Nephron progenitor cell (in vitro differentiated cells): ENCODE measurements at regions not wholly inside any gene's neighbourhood (a gene's known extent, or its start where the extent isn't known, plus 50 kb on each side); places are given as distances from the start of the nearest gene placed in this dataset.

Source experiments
- DNase-seq: peaks from one replicate; pipeline ENCODE4 v3.0.0; 2021
- H3K27ac Mint-ChIP-seq: 2 replicates; pipeline ENCODE4 v1.8.0; 2021; ENCODE audit warnings: mild to moderate bottlenecking, moderate library complexity, mixed read lengths
- H3K27me3 Mint-ChIP-seq: 2 replicates; pipeline ENCODE4 v1.8.0; 2021; ENCODE audit warnings: mild to moderate bottlenecking, low read depth, mixed read lengths; ENCODE audit not compliant: poor library complexity
- H3K36me3 Mint-ChIP-seq: 2 replicates; pipeline ENCODE4 v1.8.0; 2021; ENCODE audit warnings: low read depth, mixed read lengths
- H3K4me1 Mint-ChIP-seq: 2 replicates; pipeline ENCODE4 v1.8.0; 2021; ENCODE audit warnings: mixed read lengths
- H3K4me3 Mint-ChIP-seq: 2 replicates; pipeline ENCODE4 v1.8.0; 2021; ENCODE audit warnings: mild to moderate bottlenecking, moderate library complexity, mixed read lengths
- H3K9me3 Mint-ChIP-seq: 2 replicates; pipeline ENCODE4 v1.8.0; 2021; ENCODE audit warnings: mild to moderate bottlenecking, moderate library complexity, mixed read lengths
- TF ChIP-seq, protein P1 (sequence below): fragments of 200-600 bp; sonication (generic); IDR thresholded peaks from 2 replicates; pipeline ENCODE4 v1.5.0; 2021; ENCODE audit warnings: antibody characterized with exemption

- peaks cover 50% of the 10 kb centered on the region for H3K4me1 Mint-ChIP-seq
- TF ChIP-seq, protein P1, sequence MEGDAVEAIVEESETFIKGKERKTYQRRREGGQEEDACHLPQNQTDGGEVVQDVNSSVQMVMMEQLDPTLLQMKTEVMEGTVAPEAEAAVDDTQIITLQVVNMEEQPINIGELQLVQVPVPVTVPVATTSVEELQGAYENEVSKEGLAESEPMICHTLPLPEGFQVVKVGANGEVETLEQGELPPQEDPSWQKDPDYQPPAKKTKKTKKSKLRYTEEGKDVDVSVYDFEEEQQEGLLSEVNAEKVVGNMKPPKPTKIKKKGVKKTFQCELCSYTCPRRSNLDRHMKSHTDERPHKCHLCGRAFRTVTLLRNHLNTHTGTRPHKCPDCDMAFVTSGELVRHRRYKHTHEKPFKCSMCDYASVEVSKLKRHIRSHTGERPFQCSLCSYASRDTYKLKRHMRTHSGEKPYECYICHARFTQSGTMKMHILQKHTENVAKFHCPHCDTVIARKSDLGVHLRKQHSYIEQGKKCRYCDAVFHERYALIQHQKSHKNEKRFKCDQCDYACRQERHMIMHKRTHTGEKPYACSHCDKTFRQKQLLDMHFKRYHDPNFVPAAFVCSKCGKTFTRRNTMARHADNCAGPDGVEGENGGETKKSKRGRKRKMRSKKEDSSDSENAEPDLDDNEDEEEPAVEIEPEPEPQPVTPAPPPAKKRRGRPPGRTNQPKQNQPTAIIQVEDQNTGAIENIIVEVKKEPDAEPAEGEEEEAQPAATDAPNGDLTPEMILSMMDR = no peak
- H3K27me3 Mint-ChIP-seq = no peaks in the 10 kb centered on the region
- no peak overlapping the region for H3K4me3 Mint-ChIP-seq
- peaks cover 6% of the 10 kb centered on the region for H3K36me3 Mint-ChIP-seq
- peaks cover 21% of the 10 kb centered on the region for H3K9me3 Mint-ChIP-seq
- peak overlapping the region; percentile 64 for H3K27ac Mint-ChIP-seq
- DNase-seq = peak; percentile 11
Observed at GRCh38 chr6:14966096-14966905, 279.6 kb upstream of the JARID2 start.

GRCh38 chr6:14966906-14967711, 278.8 kb upstream of the JARID2 start:
- TF ChIP-seq, protein P1 = no peak
- Mint-ChIP-seq H3K4me1 (peaks cover 45% of the 10 kb centered on the region), H3K36me3 (peaks cover 6% of the 10 kb centered on the region), H3K27me3 (no peaks in the 10 kb centered on the region), H3K27ac (no peak overlapping the region), H3K4me3 (no peak overlapping the region), H3K9me3 (peaks cover 21% of the 10 kb centered on the region)
- no peak for DNase-seq

- H3K36me3 Mint-ChIP-seq = peaks cover 10% of the 10 kb centered on the region
- no peaks in the 10 kb centered on the region for H3K27me3 Mint-ChIP-seq
Observed at GRCh38 chr6:14968056-14968637, 277.7 kb upstream of the JARID2 start.

DNA sequence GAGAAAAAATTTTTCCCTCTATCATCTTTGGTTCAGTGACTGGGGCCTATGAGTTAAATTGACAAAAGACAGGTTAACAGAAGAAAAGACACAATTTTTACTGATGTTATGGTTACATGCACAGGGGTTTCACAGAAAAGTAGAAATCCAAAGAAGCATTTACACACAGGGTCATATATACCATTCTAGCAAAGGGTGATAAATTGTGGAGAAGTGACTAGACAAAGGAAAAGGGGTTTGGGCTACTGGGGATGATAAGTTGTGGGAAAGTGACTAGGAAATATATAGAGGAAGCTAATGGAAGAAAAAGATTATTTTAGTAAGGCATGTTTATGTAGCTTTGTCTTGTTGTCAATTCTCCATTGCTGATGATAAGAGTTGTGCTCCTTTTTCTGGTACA, 276.7 kb upstream of the JARID2 start:
- TF ChIP-seq, protein P1 = no peak
- H3K27me3 Mint-ChIP-seq = no peaks in the 10 kb centered on the region
- H3K36me3 Mint-ChIP-seq = peaks cover 10% of the 10 kb centered on the region
- DNase-seq = no peak
- peaks cover 21% of the 10 kb centered on the region for H3K9me3 Mint-ChIP-seq
- H3K27ac Mint-ChIP-seq = no peak overlapping the region
- peaks cover 41% of the 10 kb centered on the region for H3K4me1 Mint-ChIP-seq
- no peak overlapping the region for H3K4me3 Mint-ChIP-seq

More at GRCh38 chr6:14968056-14968637, 277.7 kb upstream of the JARID2 start:
- Mint-ChIP-seq H3K27ac (no peak overlapping the region), H3K4me3 (no peak overlapping the region), H3K4me1 (peaks cover 40% of the 10 kb centered on the region), H3K9me3 (peaks cover 21% of the 10 kb centered on the region)
- TF ChIP-seq, protein P1 = no peak
- no peak for DNase-seq

GRCh38 chr6:14972379-14973067, 273.3 kb upstream of the JARID2 start:
- H3K36me3 Mint-ChIP-seq = peaks cover 10% of the 10 kb centered on the region
- no peak for DNase-seq
- no peak overlapping the region for H3K27ac Mint-ChIP-seq
- peaks cover 24% of the 10 kb centered on the region for H3K9me3 Mint-ChIP-seq
- peaks cover 4% of the 10 kb centered on the region for H3K27me3 Mint-ChIP-seq
- no peak overlapping the region for H3K4me3 Mint-ChIP-seq
- TF ChIP-seq, protein P1 = no peak
- peaks cover 19% of the 10 kb centered on the region for H3K4me1 Mint-ChIP-seq
